Nephron progenitor cell (in vitro differentiated cells): ENCODE measurements at regions not wholly inside any gene's neighbourhood (a gene's known extent, or its start where the extent isn't known, plus 50 kb on each side); places are given as distances from the start of the nearest gene placed in this dataset.
"Not testable (repeated sequence)": the region's sequence is repeated elsewhere in the genome, so short reads cannot be mapped to it uniquely, and the experiment has no call there.

Experiments
- DNase-seq: peaks from one replicate; pipeline ENCODE4 v3.0.0; 2021
- H3K27ac Mint-ChIP-seq: 2 replicates; pipeline ENCODE4 v1.8.0; 2021; ENCODE audit warnings: mild to moderate bottlenecking, moderate library complexity, mixed read lengths
- H3K27me3 Mint-ChIP-seq: 2 replicates; pipeline ENCODE4 v1.8.0; 2021; ENCODE audit warnings: mild to moderate bottlenecking, low read depth, mixed read lengths; ENCODE audit not compliant: poor library complexity
- H3K36me3 Mint-ChIP-seq: 2 replicates; pipeline ENCODE4 v1.8.0; 2021; ENCODE audit warnings: low read depth, mixed read lengths
- H3K4me1 Mint-ChIP-seq: 2 replicates; pipeline ENCODE4 v1.8.0; 2021; ENCODE audit warnings: mixed read lengths
- H3K4me3 Mint-ChIP-seq: 2 replicates; pipeline ENCODE4 v1.8.0; 2021; ENCODE audit warnings: mild to moderate bottlenecking, moderate library complexity, mixed read lengths
- H3K9me3 Mint-ChIP-seq: 2 replicates; pipeline ENCODE4 v1.8.0; 2021; ENCODE audit warnings: mild to moderate bottlenecking, moderate library complexity, mixed read lengths
- TF ChIP-seq, protein P1 (sequence below): fragments of 200-600 bp; sonication (generic); IDR thresholded peaks from 2 replicates; pipeline ENCODE4 v1.5.0; 2021; ENCODE audit warnings: antibody characterized with exemption

DNA sequence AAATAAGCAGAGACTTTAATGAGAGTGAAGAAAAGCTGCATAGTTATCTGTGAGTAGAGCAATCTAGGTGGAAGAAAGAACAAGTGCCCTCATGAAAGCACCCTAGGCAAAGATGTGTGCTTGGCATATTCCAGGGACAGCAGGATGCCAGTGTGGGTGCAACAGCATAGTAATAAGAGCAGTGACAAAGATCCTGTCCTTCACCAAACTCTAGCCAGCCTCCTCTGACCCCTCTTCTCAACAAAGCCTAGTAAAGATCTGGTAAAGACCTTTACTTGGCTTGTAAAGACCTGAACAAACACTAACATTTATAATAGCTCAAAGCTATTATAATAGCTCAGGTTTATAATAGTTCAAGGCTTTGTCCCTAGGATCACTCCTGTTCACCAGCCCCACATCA, 735.4 kb downstream of the PCDH7 start:
- no peak for DNase-seq
- Mint-ChIP-seq H3K9me3 (no peaks in the 10 kb centered on the region), H3K27me3 (peaks cover 6% of the 10 kb centered on the region), H3K4me3 (no peak overlapping the region), H3K4me1 (peaks cover 5% of the 10 kb centered on the region), H3K36me3 (no peaks in the 10 kb centered on the region), H3K27ac (no peak overlapping the region)
- TF ChIP-seq, protein P1, sequence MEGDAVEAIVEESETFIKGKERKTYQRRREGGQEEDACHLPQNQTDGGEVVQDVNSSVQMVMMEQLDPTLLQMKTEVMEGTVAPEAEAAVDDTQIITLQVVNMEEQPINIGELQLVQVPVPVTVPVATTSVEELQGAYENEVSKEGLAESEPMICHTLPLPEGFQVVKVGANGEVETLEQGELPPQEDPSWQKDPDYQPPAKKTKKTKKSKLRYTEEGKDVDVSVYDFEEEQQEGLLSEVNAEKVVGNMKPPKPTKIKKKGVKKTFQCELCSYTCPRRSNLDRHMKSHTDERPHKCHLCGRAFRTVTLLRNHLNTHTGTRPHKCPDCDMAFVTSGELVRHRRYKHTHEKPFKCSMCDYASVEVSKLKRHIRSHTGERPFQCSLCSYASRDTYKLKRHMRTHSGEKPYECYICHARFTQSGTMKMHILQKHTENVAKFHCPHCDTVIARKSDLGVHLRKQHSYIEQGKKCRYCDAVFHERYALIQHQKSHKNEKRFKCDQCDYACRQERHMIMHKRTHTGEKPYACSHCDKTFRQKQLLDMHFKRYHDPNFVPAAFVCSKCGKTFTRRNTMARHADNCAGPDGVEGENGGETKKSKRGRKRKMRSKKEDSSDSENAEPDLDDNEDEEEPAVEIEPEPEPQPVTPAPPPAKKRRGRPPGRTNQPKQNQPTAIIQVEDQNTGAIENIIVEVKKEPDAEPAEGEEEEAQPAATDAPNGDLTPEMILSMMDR, result no peak

DNA sequence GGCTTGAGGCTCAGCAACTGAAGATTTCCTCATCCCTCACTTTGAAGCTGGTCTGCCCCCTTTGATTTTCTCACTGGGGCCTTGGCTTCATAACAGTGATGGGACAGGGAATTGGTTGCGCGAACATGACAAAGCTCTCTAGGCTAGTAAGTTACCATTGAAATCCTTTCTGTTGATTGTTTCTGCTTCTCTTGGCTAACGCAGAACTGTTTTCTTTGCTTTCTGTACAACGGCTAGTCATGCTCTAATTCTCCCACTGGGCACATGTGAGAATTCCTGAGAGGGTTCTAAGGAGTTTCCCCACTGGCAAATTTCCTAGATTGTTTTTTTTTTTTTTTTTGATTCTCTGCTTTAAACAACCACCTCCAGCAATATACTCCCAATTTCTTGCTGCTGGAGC, 738.6 kb downstream of the PCDH7 start:
- peaks cover 17% of the 10 kb centered on the region for H3K9me3 Mint-ChIP-seq
- H3K36me3 Mint-ChIP-seq, result no peaks in the 10 kb centered on the region
- no peak overlapping the region for H3K4me3 Mint-ChIP-seq
- TF ChIP-seq, protein P1, result no peak
- H3K27ac Mint-ChIP-seq, result no peak overlapping the region
- DNase-seq, result no peak
- peaks cover 11% of the 10 kb centered on the region for H3K27me3 Mint-ChIP-seq
- peaks cover 5% of the 10 kb centered on the region for H3K4me1 Mint-ChIP-seq

DNA sequence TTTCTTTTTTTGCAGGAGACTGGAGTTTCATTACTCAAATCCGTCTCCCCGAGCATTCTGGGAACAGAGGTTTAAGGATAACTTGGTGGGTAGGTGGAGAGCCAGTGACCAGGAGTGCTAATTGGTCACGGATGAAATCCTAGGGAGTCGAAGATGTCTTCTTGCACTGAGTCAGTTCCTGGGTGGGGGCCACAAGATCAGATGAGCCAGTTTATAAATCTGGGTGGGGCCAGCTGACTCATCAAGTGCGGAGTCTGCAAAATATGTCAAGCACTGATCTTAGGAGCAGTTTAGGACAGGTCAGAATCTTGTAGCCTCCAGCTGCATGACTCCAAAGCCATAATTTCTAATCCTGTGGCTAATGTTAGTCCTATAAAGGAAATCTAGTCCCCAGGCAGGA, 741.3 kb downstream of the PCDH7 start:
- no peak for DNase-seq
- Mint-ChIP-seq H3K9me3 (peaks cover 22% of the 10 kb centered on the region), H3K4me3 (no peak overlapping the region), H3K4me1 (no peaks in the 10 kb centered on the region), H3K27ac (no peak overlapping the region), H3K36me3 (no peaks in the 10 kb centered on the region), H3K27me3 (peaks cover 11% of the 10 kb centered on the region)
- TF ChIP-seq, protein P1, result no peak

DNA sequence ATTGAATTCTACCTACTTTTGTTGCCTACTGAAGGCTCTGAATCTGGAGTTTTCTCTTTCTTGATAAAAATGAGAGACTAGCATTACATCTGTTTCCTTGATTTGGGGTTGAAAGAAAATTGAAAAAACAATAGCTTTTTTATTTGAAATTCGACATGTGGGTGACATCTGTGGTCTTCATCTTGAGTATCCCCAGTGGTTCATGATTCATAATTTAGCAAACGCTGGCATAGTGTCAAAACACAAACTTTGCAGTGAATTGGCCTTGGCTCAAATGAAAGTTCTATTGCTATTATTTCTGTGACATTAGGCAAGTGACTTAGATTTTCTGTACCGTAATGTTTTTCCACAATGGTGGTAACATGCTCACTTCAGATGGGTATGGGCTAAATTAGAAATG, 747.6 kb downstream of the PCDH7 start:
- TF ChIP-seq, protein P1, result no peak
- Mint-ChIP-seq H3K27ac (no peak overlapping the region), H3K4me1 (no peaks in the 10 kb centered on the region), H3K9me3 (peaks cover 12% of the 10 kb centered on the region), H3K36me3 (no peaks in the 10 kb centered on the region), H3K4me3 (no peak overlapping the region), H3K27me3 (peaks cover 6% of the 10 kb centered on the region)
- no peak for DNase-seq

DNA sequence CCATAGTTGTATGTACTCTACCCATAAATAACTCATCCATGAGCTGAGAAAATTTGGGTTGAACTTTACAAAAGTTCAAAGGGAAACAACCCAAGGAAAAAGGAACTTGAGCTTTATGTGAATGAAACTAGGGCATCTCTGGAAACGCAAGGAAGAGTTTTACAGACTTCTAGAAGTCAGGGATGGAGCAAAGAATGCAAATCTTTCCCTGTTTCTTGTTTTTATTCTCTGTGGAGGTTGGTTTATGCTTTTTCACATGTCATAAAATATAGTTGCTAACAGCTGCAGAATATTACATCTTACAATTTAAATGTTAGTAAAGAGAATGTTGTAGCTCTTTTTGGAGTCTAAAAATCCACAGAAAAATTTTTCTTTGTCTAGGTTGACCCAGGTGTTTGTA, 754.1 kb downstream of the PCDH7 start:
- no peak overlapping the region for H3K27ac Mint-ChIP-seq
- TF ChIP-seq, protein P1, result no peak

DNA sequence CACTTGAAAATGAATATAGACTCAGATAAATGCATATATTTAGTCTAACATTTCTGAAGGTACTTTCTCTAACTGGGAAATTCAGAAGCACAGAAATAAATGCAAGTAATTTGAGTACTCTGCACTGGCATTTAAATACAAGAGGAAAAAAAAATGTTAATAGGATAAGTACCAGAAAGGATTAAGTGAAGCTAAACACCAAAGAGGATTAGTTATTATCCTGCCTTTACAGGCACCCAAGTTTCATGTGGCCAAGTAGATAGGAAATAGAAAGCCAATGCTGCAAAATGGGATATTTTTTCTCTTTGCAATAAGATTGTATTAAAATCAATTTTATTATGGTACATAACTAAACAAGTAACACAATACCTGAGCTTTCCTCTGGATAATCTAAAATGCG, 762.5 kb downstream of the PCDH7 start:
- peaks cover 4% of the 10 kb centered on the region for H3K9me3 Mint-ChIP-seq
- H3K27me3 Mint-ChIP-seq, result peaks cover 3% of the 10 kb centered on the region
- DNase-seq, result no peak
- no peaks in the 10 kb centered on the region for H3K4me1 Mint-ChIP-seq
- H3K4me3 Mint-ChIP-seq, result no peak overlapping the region
- no peak overlapping the region for H3K27ac Mint-ChIP-seq
- no peaks in the 10 kb centered on the region for H3K36me3 Mint-ChIP-seq
- TF ChIP-seq, protein P1, result no peak

More for the DNA sequence above, 754.1 kb downstream of the PCDH7 start:
- Mint-ChIP-seq H3K4me1 (no peaks in the 10 kb centered on the region), H3K36me3 (no peaks in the 10 kb centered on the region), H3K27me3 (peaks cover 8% of the 10 kb centered on the region), H3K9me3 (peaks cover 23% of the 10 kb centered on the region), H3K4me3 (no peak overlapping the region)
- DNase-seq, result no peak

DNA sequence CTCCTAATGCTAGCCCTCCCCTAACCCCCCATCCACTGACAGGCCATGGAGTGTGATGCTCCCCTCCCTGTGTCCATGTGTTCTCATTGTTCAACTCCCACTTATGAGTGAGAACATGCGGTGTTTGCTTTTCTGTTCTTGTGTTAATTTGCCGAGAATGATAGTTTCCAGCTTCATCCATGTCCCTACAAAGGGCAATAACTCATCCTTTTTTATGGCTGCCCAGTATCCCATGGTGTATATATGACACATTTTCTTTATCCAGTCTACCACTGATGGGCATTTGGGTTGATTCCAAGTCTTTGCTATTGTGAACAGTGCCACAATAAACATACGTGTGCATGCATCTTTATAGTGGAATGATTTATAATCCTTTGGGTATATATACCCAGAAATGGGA, 779.0 kb downstream of the PCDH7 start:
- H3K4me1 Mint-ChIP-seq, H3K36me3 Mint-ChIP-seq, H3K27me3 Mint-ChIP-seq, DNase-seq, H3K4me3 Mint-ChIP-seq, H3K27ac Mint-ChIP-seq, H3K9me3 Mint-ChIP-seq: not testable (repeated sequence)
